ENCODE measurements at regions not wholly inside any gene's neighbourhood (a gene's known extent, or its start where the extent isn't known, plus 50 kb on each side); places are given as distances from the start of the nearest gene placed in this dataset.

DNA sequence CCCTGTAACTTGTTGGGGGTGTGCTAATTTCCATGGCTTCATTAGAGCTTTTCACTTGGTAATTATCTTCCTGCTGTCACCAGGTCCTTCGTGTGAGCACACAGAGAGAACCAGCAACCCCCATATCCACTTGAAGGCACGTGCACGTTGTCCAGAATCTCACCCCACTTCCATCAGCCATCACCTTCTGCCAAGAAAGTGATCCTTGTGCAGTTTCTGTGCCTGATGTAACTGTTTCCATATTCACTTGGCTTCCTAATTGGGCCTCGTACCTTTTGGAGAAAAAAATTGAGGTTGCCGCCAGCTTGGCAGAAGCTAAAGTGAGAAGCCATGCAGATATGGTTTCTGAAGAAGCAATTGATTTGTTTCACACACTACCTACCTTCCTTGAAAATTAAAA lies 153.7 kb upstream of the TSHZ2 start:
- no peaks in the 10 kb centered on the region for H3K36me3 Mint-ChIP-seq (ENCODE audit: low read depth)
- no peaks in the 10 kb centered on the region for H3K9me3 Mint-ChIP-seq
- H3K4me1 Mint-ChIP-seq, result no peaks in the 10 kb centered on the region
- no peak for ATAC-seq (replicated peaks)
- H3K27me3 Mint-ChIP-seq, result peaks cover 12% of the 10 kb centered on the region
- H3K27ac Mint-ChIP-seq, result no peak overlapping the region
- H3K4me3 Mint-ChIP-seq, result no peak overlapping the region

DNA sequence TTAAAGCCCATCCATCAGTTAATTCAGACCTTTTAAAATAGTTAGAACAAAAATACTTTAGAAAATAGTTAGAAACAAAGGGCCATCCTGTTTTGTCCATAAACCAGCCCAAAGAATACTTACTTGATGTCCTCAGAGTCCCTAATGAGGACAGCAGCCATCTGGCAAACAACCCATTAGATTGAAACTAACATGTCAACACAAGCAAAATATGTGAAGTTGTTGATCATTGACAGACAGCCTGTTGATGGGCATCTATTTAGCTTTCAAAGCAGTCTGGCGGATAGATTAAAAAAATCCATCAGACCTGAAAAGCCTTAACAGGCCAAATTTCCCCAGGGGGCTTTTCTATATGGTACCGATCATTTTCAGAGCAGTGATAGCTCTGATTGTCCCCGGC lies 154.2 kb upstream of the TSHZ2 start:
- ATAC-seq (replicated peaks), result no peak
- no peaks in the 10 kb centered on the region for H3K9me3 Mint-ChIP-seq
- H3K27ac Mint-ChIP-seq, result no peak overlapping the region
- no peaks in the 10 kb centered on the region for H3K4me1 Mint-ChIP-seq
- H3K4me3 Mint-ChIP-seq, result no peak overlapping the region
- no peaks in the 10 kb centered on the region for H3K36me3 Mint-ChIP-seq (ENCODE audit: low read depth)
- H3K27me3 Mint-ChIP-seq, result peaks cover 17% of the 10 kb centered on the region

- no peak for ATAC-seq (replicated peaks)
- Mint-ChIP-seq H3K36me3 (ENCODE audit: low read depth) (no peaks in the 10 kb centered on the region), H3K27me3 (peaks cover 21% of the 10 kb centered on the region), H3K27ac (no peak overlapping the region), H3K4me3 (no peak overlapping the region), H3K4me1 (no peaks in the 10 kb centered on the region), H3K9me3 (no peaks in the 10 kb centered on the region)
These were observed 154.6 kb upstream of the TSHZ2 start for GRCh38 chr20:52817511-52817910.

GRCh38 chr20:52814371-52814770 lies 157.8 kb upstream of the TSHZ2 start:
- H3K9me3 Mint-ChIP-seq, result no peaks in the 10 kb centered on the region
- no peak for ATAC-seq (replicated peaks)
- no peak overlapping the region for H3K27ac Mint-ChIP-seq
- no peak overlapping the region for H3K4me3 Mint-ChIP-seq
- H3K4me1 Mint-ChIP-seq, result no peaks in the 10 kb centered on the region
- H3K36me3 Mint-ChIP-seq (ENCODE audit: low read depth), result no peaks in the 10 kb centered on the region
- peaks cover 29% of the 10 kb centered on the region for H3K27me3 Mint-ChIP-seq

GRCh38 chr20:52812231-52812847 lies 159.8 kb upstream of the TSHZ2 start:
- Mint-ChIP-seq H3K36me3 (ENCODE audit: low read depth) (no peaks in the 10 kb centered on the region), H3K4me3 (no peak overlapping the region), H3K4me1 (no peaks in the 10 kb centered on the region), H3K9me3 (no peaks in the 10 kb centered on the region), H3K27me3 (peaks cover 29% of the 10 kb centered on the region), H3K27ac (no peak overlapping the region)
- peak; percentile 19 for ATAC-seq (replicated peaks)

GRCh38 chr20:52809003-52809402 lies 163.2 kb upstream of the TSHZ2 start:
- no peaks in the 10 kb centered on the region for H3K36me3 Mint-ChIP-seq (ENCODE audit: low read depth)
- no peaks in the 10 kb centered on the region for H3K4me1 Mint-ChIP-seq
- H3K4me3 Mint-ChIP-seq, result no peak overlapping the region
- no peak for ATAC-seq (replicated peaks)
- no peak overlapping the region for H3K27ac Mint-ChIP-seq
- no peaks in the 10 kb centered on the region for H3K9me3 Mint-ChIP-seq
- H3K27me3 Mint-ChIP-seq, result peaks cover 29% of the 10 kb centered on the region

DNA sequence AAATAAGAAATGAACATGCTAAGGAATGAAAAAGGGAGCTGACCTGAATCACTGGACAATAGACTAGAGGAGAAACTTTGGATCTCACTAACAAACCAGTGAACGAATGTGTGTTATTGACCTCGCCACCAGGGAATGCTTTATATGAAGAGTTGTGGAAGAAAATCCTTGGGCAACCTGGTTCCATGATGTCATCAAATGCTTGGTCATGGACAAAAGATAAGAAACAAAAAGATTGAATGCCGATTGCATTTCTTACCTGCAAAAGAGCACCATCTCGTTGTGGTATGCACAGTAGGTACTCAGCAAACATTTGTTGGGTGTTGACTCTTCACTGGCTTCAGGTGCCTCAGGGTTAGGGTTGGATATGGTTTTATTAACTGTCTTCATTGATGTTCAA lies 165.2 kb upstream of the TSHZ2 start:
- Mint-ChIP-seq H3K4me1 (no peaks in the 10 kb centered on the region), H3K4me3 (no peak overlapping the region), H3K27me3 (peaks cover 16% of the 10 kb centered on the region), H3K27ac (no peak overlapping the region), H3K36me3 (ENCODE audit: low read depth) (no peaks in the 10 kb centered on the region), H3K9me3 (no peaks in the 10 kb centered on the region)
- no peak for ATAC-seq (replicated peaks)

DNA sequence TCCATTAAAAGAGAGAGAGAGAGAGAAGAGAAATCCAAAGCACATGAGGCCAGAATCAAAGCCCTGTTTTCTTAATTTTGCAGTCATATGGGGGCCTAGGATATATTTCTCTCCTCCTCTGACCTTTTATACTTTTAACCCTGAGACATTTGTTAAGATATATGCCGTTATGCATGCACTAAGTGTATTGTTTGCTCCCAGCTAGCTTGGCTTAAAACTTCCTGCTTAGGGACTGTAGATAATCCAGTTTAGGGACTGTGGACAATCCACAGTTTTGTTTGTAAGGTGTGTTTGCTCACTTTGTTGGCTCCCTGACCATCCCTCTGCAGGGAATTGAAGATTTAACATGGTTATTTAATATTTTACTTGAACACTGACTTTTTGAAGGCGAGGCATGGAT lies 166.3 kb upstream of the TSHZ2 start:
- no peak overlapping the region for H3K4me3 Mint-ChIP-seq

DNA sequence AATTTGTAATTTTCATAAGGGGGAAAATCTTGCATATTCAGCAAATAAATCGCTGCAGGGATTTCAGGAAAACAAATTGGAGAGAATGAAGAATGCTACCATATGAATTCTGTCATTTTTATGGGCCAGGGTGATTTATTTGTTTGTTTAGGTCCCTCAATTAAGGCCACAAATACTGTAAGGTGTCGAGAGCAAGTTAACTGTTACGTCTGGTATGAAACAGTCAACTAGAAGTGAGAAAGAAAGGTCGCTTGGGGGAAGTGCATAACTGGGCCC lies 166.9 kb upstream of the TSHZ2 start:
- no peak overlapping the region for H3K4me3 Mint-ChIP-seq
- H3K27ac Mint-ChIP-seq, result no peak overlapping the region
- H3K4me1 Mint-ChIP-seq, result no peaks in the 10 kb centered on the region
- no peak for ATAC-seq (replicated peaks)
- H3K27me3 Mint-ChIP-seq, result peaks cover 16% of the 10 kb centered on the region
- no peaks in the 10 kb centered on the region for H3K36me3 Mint-ChIP-seq (ENCODE audit: low read depth)
- no peaks in the 10 kb centered on the region for H3K9me3 Mint-ChIP-seq

More for the DNA sequence above, 166.3 kb upstream of the TSHZ2 start:
- Mint-ChIP-seq H3K9me3 (no peaks in the 10 kb centered on the region), H3K27ac (no peak overlapping the region), H3K27me3 (peaks cover 11% of the 10 kb centered on the region), H3K4me1 (no peaks in the 10 kb centered on the region), H3K36me3 (ENCODE audit: low read depth) (no peaks in the 10 kb centered on the region)
- no peak for ATAC-seq (replicated peaks)

- Mint-ChIP-seq H3K27me3 (peaks cover 17% of the 10 kb centered on the region), H3K4me1 (no peaks in the 10 kb centered on the region), H3K4me3 (no peak overlapping the region), H3K27ac (no peak overlapping the region), H3K36me3 (ENCODE audit: low read depth) (no peaks in the 10 kb centered on the region), H3K9me3 (no peaks in the 10 kb centered on the region)
- ATAC-seq (replicated peaks), result no peak
These were observed 167.5 kb upstream of the TSHZ2 start for GRCh38 chr20:52804497-52805295.

DNA sequence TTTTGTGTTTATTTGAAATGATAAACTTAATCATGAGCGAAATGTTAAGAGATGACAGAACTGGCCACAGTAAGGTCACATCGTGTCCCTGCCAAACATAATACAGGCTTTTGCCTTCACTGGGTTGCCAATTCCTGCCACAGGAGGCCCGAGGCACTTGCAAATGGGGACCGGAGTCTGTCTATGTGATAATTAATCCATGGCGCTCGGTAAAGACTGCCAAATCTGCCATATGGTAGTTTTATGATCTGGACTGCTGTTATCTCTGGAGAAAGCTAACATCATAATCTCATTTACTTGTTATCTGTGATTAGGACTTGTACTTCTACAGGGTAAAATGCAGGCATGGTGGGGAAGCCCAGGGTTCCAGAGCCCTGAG lies 170.5 kb upstream of the TSHZ2 start:
- no peak overlapping the region for H3K27ac Mint-ChIP-seq
- no peaks in the 10 kb centered on the region for H3K36me3 Mint-ChIP-seq (ENCODE audit: low read depth)
- no peak overlapping the region for H3K4me3 Mint-ChIP-seq
- H3K4me1 Mint-ChIP-seq, result no peaks in the 10 kb centered on the region
- H3K9me3 Mint-ChIP-seq, result no peaks in the 10 kb centered on the region
- H3K27me3 Mint-ChIP-seq, result peaks cover 14% of the 10 kb centered on the region
- no peak for ATAC-seq (replicated peaks)

DNA sequence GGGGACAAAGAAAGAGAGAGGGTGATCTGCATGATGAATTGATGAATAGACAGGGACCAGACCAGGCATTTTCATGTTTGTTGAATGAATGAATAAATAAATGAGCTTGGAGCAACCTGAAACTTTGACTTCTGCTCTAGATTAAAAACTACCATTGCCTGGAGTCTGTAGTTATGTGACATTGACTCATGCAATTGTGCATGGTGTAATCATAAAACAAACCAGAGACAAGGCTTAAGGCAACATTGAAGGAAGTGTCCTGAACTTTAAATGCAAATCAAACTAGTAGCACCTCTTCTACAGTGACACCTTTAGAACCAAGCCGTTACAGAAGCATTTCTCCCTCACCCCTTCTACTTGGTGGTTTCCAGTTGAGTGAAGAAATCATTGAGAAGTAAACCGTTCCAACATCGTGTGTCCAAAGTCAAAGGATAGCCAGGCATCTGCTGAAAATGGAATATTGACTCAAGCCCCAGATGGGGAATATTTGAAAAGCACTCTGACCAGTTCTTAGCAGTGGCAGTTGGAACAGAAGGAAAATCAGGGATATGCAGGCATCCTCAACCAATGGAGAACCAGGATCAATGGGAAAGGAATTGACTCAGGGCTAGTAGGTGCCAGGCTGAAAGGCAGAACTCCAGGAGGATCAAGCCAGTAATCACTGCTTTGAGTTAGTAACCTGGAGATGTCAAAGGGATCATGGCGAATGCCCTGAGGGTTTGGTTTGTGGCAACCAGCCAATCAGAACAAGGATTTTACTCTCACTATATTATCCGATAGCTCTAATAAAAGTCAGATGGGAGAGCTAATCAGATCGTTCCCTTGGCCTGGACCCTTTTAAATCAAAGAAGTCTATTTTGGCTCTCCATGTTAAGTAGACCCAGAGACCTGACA lies 171.2 kb upstream of the TSHZ2 start:
- H3K4me1 Mint-ChIP-seq, result no peaks in the 10 kb centered on the region
- ATAC-seq (replicated peaks), result no peak
- no peaks in the 10 kb centered on the region for H3K36me3 Mint-ChIP-seq (ENCODE audit: low read depth)
- H3K4me3 Mint-ChIP-seq, result no peak overlapping the region
- no peak overlapping the region for H3K27ac Mint-ChIP-seq
- H3K9me3 Mint-ChIP-seq, result no peaks in the 10 kb centered on the region
- peaks cover 10% of the 10 kb centered on the region for H3K27me3 Mint-ChIP-seq

- Mint-ChIP-seq H3K36me3 (ENCODE audit: low read depth) (no peaks in the 10 kb centered on the region), H3K9me3 (no peaks in the 10 kb centered on the region)
- ATAC-seq (replicated peaks), result no peak
These were observed 173.0 kb upstream of the TSHZ2 start for GRCh38 chr20:52799130-52799529.

DNA sequence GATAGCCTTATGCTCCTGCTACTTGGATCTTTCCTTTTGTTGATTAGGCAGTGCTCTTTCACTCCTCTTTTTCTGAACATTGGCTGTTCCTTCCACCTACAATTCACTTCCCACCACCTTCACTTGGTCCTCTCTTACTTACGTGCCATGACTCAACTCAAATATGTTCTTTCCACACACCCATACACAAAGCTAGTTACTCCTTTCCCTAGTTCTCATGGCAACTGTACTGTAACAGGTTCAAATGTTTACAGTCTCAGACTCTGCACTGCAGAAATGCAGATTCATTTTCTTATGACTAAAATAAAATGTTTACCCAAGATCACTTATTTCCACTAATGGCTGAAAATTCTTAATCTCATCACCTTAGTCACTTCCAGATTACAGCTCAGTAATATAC lies 174.0 kb upstream of the TSHZ2 start:
- Mint-ChIP-seq H3K27ac (no peak overlapping the region), H3K9me3 (no peaks in the 10 kb centered on the region), H3K27me3 (peaks cover 18% of the 10 kb centered on the region), H3K4me1 (no peaks in the 10 kb centered on the region), H3K4me3 (no peak overlapping the region), H3K36me3 (ENCODE audit: low read depth) (no peaks in the 10 kb centered on the region)
- no peak for ATAC-seq (replicated peaks)

More at GRCh38 chr20:52799130-52799529, 173.0 kb upstream of the TSHZ2 start:
- H3K4me3 Mint-ChIP-seq, result no peak overlapping the region
- no peaks in the 10 kb centered on the region for H3K4me1 Mint-ChIP-seq
- peaks cover 13% of the 10 kb centered on the region for H3K27me3 Mint-ChIP-seq
- H3K27ac Mint-ChIP-seq, result no peak overlapping the region

GRCh38 chr20:52794853-52795252 lies 177.3 kb upstream of the TSHZ2 start:
- no peak for ATAC-seq (replicated peaks)
- H3K27me3 Mint-ChIP-seq, result peaks cover 17% of the 10 kb centered on the region
- no peaks in the 10 kb centered on the region for H3K4me1 Mint-ChIP-seq
- H3K27ac Mint-ChIP-seq, result no peak overlapping the region
- no peaks in the 10 kb centered on the region for H3K9me3 Mint-ChIP-seq
- no peak overlapping the region for H3K4me3 Mint-ChIP-seq
- H3K36me3 Mint-ChIP-seq (ENCODE audit: low read depth), result no peaks in the 10 kb centered on the region
